H9 (cell line): ENCODE measurements at regions not wholly inside any gene's neighbourhood (a gene's known extent, or its start where the extent isn't known, plus 50 kb on each side); places are given as distances from the start of the nearest gene placed in this dataset.

ENCODE experiments used
- DNase-seq: peaks from one replicate; pipeline ENCODE4 v3.0.0-alpha.2; 2017
- H2AFZ ChIP-seq: one replicate; pipeline ENCODE4 v1.6.1; 2013; ENCODE audit warnings: mild to moderate bottlenecking, low read length, control low read depth, moderate library complexity
- H2AK5ac ChIP-seq: 2 replicates; pipeline ENCODE4 v1.6.1; 2013; ENCODE audit warnings: low read length, control low read depth, mixed read lengths; ENCODE audit not compliant: insufficient read length
- H2BK120ac ChIP-seq: one replicate; pipeline ENCODE4 v1.6.1; 2013; ENCODE audit warnings: low read depth, mild to moderate bottlenecking, low read length, control low read depth, inconsistent platforms; ENCODE audit not compliant: poor library complexity, severe bottlenecking
- H2BK12ac ChIP-seq: 2 replicates; pipeline ENCODE4 v1.6.1; 2013; ENCODE audit warnings: low read length, control low read depth, mixed read lengths, low read depth; ENCODE audit not compliant: insufficient read length
- H2BK15ac ChIP-seq: 2 replicates; pipeline ENCODE4 v1.6.1; 2013; ENCODE audit warnings: low read depth, low read length, control low read depth
- H2BK20ac ChIP-seq: one replicate; pipeline ENCODE4 v1.6.1; 2013; ENCODE audit warnings: low read depth, mild to moderate bottlenecking, low read length, control low read depth, inconsistent platforms; ENCODE audit not compliant: poor library complexity, severe bottlenecking
- H2BK5ac ChIP-seq: 2 replicates; pipeline ENCODE4 v1.6.1; 2013; ENCODE audit warnings: low read length, control low read depth, mixed read lengths; ENCODE audit not compliant: insufficient read length
- H3K14ac ChIP-seq: 2 replicates; pipeline ENCODE4 v1.6.1; 2013; ENCODE audit warnings: low read length, control low read depth; ENCODE audit not compliant: insufficient read depth
- H3K18ac ChIP-seq: 2 replicates; pipeline ENCODE4 v1.6.1; 2013; ENCODE audit warnings: low read depth, mild to moderate bottlenecking, mixed read lengths, low read length, control low read depth; ENCODE audit not compliant: insufficient read length
- H3K23ac ChIP-seq: 2 replicates; pipeline ENCODE4 v1.6.1; 2013; ENCODE audit warnings: low read length, control low read depth, mixed read lengths, low read depth; ENCODE audit not compliant: insufficient read length
- H3K23me2 ChIP-seq: 2 replicates; pipeline ENCODE4 v1.6.1; 2013; ENCODE audit warnings: low read depth, mild to moderate bottlenecking, mixed read lengths, low read length, control low read depth; ENCODE audit not compliant: insufficient read length, poor library complexity, severe bottlenecking
- H3K27ac ChIP-seq: 2 replicates; pipeline ENCODE4 v1.5.1; 2013; ENCODE audit warnings: low read length, control low read depth, mixed read lengths, low read depth; ENCODE audit not compliant: insufficient read length
- H3K27me3 ChIP-seq: 2 replicates; pipeline ENCODE4 v1.6.1; 2013; ENCODE audit warnings: low read length, control low read depth, inconsistent platforms; ENCODE audit not compliant: insufficient read depth
- H3K4ac ChIP-seq: 2 replicates; pipeline ENCODE4 v1.6.1; 2013; ENCODE audit warnings: low read depth, mild to moderate bottlenecking, control low read depth, inconsistent platforms, low read length, moderate library complexity
- H3K4me1 ChIP-seq: 2 replicates; pipeline ENCODE4 v1.6.1; 2013; ENCODE audit warnings: low read length, control low read depth, inconsistent platforms; ENCODE audit not compliant: insufficient read depth
- H3K4me2 ChIP-seq: 2 replicates; pipeline ENCODE4 v1.6.1; 2013; ENCODE audit warnings: low read length, control low read depth, mixed read lengths; ENCODE audit not compliant: insufficient read length, insufficient read depth
- H3K56ac ChIP-seq: 2 replicates; pipeline ENCODE4 v1.6.1; 2013; ENCODE audit warnings: low read depth, mild to moderate bottlenecking, mixed read lengths, low read length, control low read depth; ENCODE audit not compliant: insufficient read length
- H3K79me1 ChIP-seq: 2 replicates; pipeline ENCODE4 v1.6.1; 2013; ENCODE audit warnings: low read depth, mild to moderate bottlenecking, moderate library complexity, low read length, control low read depth, inconsistent platforms; ENCODE audit not compliant: insufficient read depth, poor library complexity, severe bottlenecking
- H3K79me2 ChIP-seq: 2 replicates; pipeline ENCODE4 v1.6.1; 2013; ENCODE audit warnings: low read length, control low read depth, inconsistent platforms; ENCODE audit not compliant: insufficient read depth
- H3K9ac ChIP-seq: 2 replicates; pipeline ENCODE4 v1.6.1; 2013; ENCODE audit warnings: low read length, control low read depth, mixed read lengths; ENCODE audit not compliant: insufficient read length; ENCODE audit errors: extremely low read depth
- H3K9me3 ChIP-seq: one replicate; pipeline ENCODE4 v1.6.1; 2013; ENCODE audit warnings: low read depth, low read length, inconsistent platforms; ENCODE audit not compliant: control insufficient read depth
- H3T11ph ChIP-seq: one replicate; pipeline ENCODE4 v1.6.1; 2013; ENCODE audit warnings: mild to moderate bottlenecking, low read length, control low read depth, inconsistent platforms
- H4K20me1 ChIP-seq: one replicate; pipeline ENCODE4 v1.6.1; 2013; ENCODE audit not compliant: control insufficient read depth, insufficient read length, insufficient read depth
- H4K5ac ChIP-seq: 2 replicates; pipeline ENCODE4 v1.6.1; 2013; ENCODE audit warnings: low read depth, mild to moderate bottlenecking, mixed read lengths, low read length, control low read depth; ENCODE audit not compliant: insufficient read length
- H4K8ac ChIP-seq: replicated peaks from 2 replicates; pipeline ENCODE4 v1.6.1; 2013; ENCODE audit warnings: low read length, control low read depth, mixed read lengths, low read depth; ENCODE audit not compliant: insufficient read length
- H4K91ac ChIP-seq: 2 replicates; pipeline ENCODE4 v1.6.1; 2013; ENCODE audit warnings: low read depth, mild to moderate bottlenecking, moderate library complexity, mixed read lengths, low read length, control low read depth; ENCODE audit not compliant: insufficient read length
- H3K27ac Mint-ChIP-seq, 3 experiments: 2 replicates in 2 of 3; 3 replicates in 1 of 3; pipeline ENCODE4 v1.8.0; 2020 to 2021; ENCODE audit warnings: mixed read lengths in 3 of 3, mild to moderate bottlenecking in 1 of 3, moderate library complexity in 1 of 3
- H3K27me3 Mint-ChIP-seq: 2 replicates; pipeline ENCODE4 v1.8.0; 2021; ENCODE audit warnings: low read depth, mild to moderate bottlenecking, moderate library complexity, mixed read lengths
- H3K36me3 Mint-ChIP-seq, 3 experiments: 2 replicates in 2 of 3; 3 replicates in 1 of 3; pipeline ENCODE4 v1.8.0; 2020 to 2021; ENCODE audit warnings: low read depth in 3 of 3, mixed read lengths in 3 of 3; ENCODE audit not compliant: insufficient read depth in 1 of 3
- H3K4me1 Mint-ChIP-seq, 2 experiments: 2 replicates each; pipeline ENCODE4 v1.8.0; 2020; ENCODE audit warnings: mixed read lengths in 2 of 2
- H3K4me3 Mint-ChIP-seq, 2 experiments: 2 replicates in 1 of 2; 3 replicates in 1 of 2; pipeline ENCODE4 v1.8.0; 2020 to 2021; ENCODE audit warnings: mild to moderate bottlenecking in 2 of 2, mixed read lengths in 2 of 2, moderate library complexity in 1 of 2
- H3K9me3 Mint-ChIP-seq, 2 experiments: 2 replicates in 1 of 2; 3 replicates in 1 of 2; pipeline ENCODE4 v1.8.0; 2020; ENCODE audit warnings: mild to moderate bottlenecking in 2 of 2, mixed read lengths in 2 of 2, moderate library complexity in 1 of 2
- WGBS: extraction: QIAGEN DNeasy Blood & Tissue Kit; methylation state at CpG from one replicate; pipeline ENCODE4 v1.1.7; 2013; ENCODE audit warnings: missing lambda C conversion rate, low lambda C conversion rate, mixed read lengths; ENCODE audit not compliant: insufficient read length; ENCODE audit errors: extremely low coverage; 5-methylcytosine and 5-hydroxymethylcytosine counted together
- TF ChIP-seq, protein P1 (sequence below): fragments of 200-600 bp; sonication (generic); conservative IDR thresholded peaks from 3 replicates; pipeline ENCODE4 v1.8.0; 2021; ENCODE audit warnings: antibody characterized with exemption, mild to moderate bottlenecking

GRCh38 chr2:181341855-181342600 lies 115.2 kb upstream of the ITGA4 start:
- Mint-ChIP-seq H3K4me1 (peaks cover 2% of the 10 kb centered on the region in 2 experiments; a peak in 1 of 4 replicates), H3K9me3 (peaks cover 0 to 3% of the 10 kb centered on the region in 2 experiments; a peak in 1 of 5 replicates), H3K27me3 (no peaks in the 10 kb centered on the region), H3K4me3 (no peak overlapping the region), H3K27ac (no peak overlapping the region), H3K36me3 (no peaks in the 10 kb centered on the region)
- no peak overlapping the region for H2AK5ac ChIP-seq
- H2BK5ac ChIP-seq = no peak overlapping the region
- H4K20me1 ChIP-seq = no peaks in the 10 kb centered on the region
- no peak overlapping the region for H4K8ac ChIP-seq
- TF ChIP-seq, protein P1, sequence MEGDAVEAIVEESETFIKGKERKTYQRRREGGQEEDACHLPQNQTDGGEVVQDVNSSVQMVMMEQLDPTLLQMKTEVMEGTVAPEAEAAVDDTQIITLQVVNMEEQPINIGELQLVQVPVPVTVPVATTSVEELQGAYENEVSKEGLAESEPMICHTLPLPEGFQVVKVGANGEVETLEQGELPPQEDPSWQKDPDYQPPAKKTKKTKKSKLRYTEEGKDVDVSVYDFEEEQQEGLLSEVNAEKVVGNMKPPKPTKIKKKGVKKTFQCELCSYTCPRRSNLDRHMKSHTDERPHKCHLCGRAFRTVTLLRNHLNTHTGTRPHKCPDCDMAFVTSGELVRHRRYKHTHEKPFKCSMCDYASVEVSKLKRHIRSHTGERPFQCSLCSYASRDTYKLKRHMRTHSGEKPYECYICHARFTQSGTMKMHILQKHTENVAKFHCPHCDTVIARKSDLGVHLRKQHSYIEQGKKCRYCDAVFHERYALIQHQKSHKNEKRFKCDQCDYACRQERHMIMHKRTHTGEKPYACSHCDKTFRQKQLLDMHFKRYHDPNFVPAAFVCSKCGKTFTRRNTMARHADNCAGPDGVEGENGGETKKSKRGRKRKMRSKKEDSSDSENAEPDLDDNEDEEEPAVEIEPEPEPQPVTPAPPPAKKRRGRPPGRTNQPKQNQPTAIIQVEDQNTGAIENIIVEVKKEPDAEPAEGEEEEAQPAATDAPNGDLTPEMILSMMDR = no peak
- no peak overlapping the region for H3T11ph ChIP-seq
- no peak overlapping the region for H2AFZ ChIP-seq
- H3K4me2 ChIP-seq = no peak overlapping the region
- H2BK12ac ChIP-seq = no peak overlapping the region
- no peaks in the 10 kb centered on the region for H3K79me2 ChIP-seq
- no peak overlapping the region for H3K14ac ChIP-seq
- H4K91ac ChIP-seq = no peak overlapping the region
- no peaks in the 10 kb centered on the region for H3K79me1 ChIP-seq
- no peak overlapping the region for H3K56ac ChIP-seq
- H3K4me1 ChIP-seq = no peaks in the 10 kb centered on the region
- H3K18ac ChIP-seq = no peak overlapping the region
- DNase-seq = no peak
- H3K4ac ChIP-seq = no peak overlapping the region
- no peaks in the 10 kb centered on the region for H3K27me3 ChIP-seq
- no peaks in the 10 kb centered on the region for H3K9me3 ChIP-seq
- H4K5ac ChIP-seq = no peak overlapping the region
- no peaks in the 10 kb centered on the region for H3K23me2 ChIP-seq
- H3K27ac ChIP-seq = no peak overlapping the region
- H3K23ac ChIP-seq = no peak overlapping the region
- WGBS = no CpG with 5 or more reads among the region's 2 CpGs
- no peak overlapping the region for H2BK20ac ChIP-seq
- no peak overlapping the region for H2BK15ac ChIP-seq
- no peak overlapping the region for H2BK120ac ChIP-seq
- no peak overlapping the region for H3K9ac ChIP-seq
